H1 (cell line): ENCODE measurements at regions not wholly inside any gene's neighbourhood (a gene's known extent, or its start where the extent isn't known, plus 50 kb on each side); places are given as distances from the start of the nearest gene placed in this dataset.

Source experiments
- CTCF ChIA-PET: fragments of 300-600 bp; sonication (Branson Sonifier 250); formaldehyde crosslinking; loops from one replicate; lab custom pipeline; 2021; ENCODE audit not compliant: partially characterized antibody; lab: Charles Lee
- POLR2A ChIA-PET: fragments of 300-600 bp; sonication (Branson Sonifier 250); formaldehyde crosslinking; loops from one replicate; lab custom pipeline; 2021; ENCODE audit warnings: inconsistent platforms; ENCODE audit not compliant: partially characterized antibody; lab: Charles Lee
- DNase-seq, 2 experiments: peaks; one replicate each; pipeline versions ENCODE4 v3.0.0 to v3.0.0-alpha.2; 2010 to 2022; ENCODE audit warnings: low spot score in 2 of 2, low read depth in 1 of 2, mixed read lengths in 1 of 2
- FAIRE-seq: peaks from 2 replicates; lab custom pipeline; 2011; peaks lifted over from hg19 to GRCh38; lab: Jason Lieb, UNC
- H2AFZ ChIP-seq: 2 replicates; pipeline ENCODE4 v1.8.1; 2012; ENCODE audit warnings: low read length, inconsistent platforms
- H2AK5ac ChIP-seq: 2 replicates; pipeline ENCODE4 v1.6.1; 2013; ENCODE audit warnings: low read depth, low read length
- H2BK120ac ChIP-seq: replicated peaks from 2 replicates; pipeline ENCODE3; 2013; ENCODE audit warnings: low read depth, low read length, inconsistent platforms
- H2BK12ac ChIP-seq: 2 replicates; pipeline ENCODE4 v1.6.1; 2013; ENCODE audit warnings: low read depth, low read length
- H2BK15ac ChIP-seq: 2 replicates; pipeline ENCODE4 v1.6.1; 2013; ENCODE audit warnings: low read length
- H2BK20ac ChIP-seq: 2 replicates; pipeline ENCODE4 v1.6.1; 2013; ENCODE audit warnings: low read length
- H2BK5ac ChIP-seq: 2 replicates; pipeline ENCODE4 v1.6.1; 2013; ENCODE audit warnings: low read depth, low read length
- H3K14ac ChIP-seq: 2 replicates; pipeline ENCODE4 v1.6.1; 2013; ENCODE audit warnings: inconsistent platforms; ENCODE audit not compliant: insufficient read length
- H3K18ac ChIP-seq: 2 replicates; pipeline ENCODE4 v1.6.1; 2013; ENCODE audit warnings: low read length; ENCODE audit errors: extremely low read depth
- H3K23ac ChIP-seq: 2 replicates; pipeline ENCODE4 v1.6.1; 2013; ENCODE audit warnings: inconsistent platforms; ENCODE audit not compliant: insufficient read length
- H3K23me2 ChIP-seq: 2 replicates; pipeline ENCODE4 v1.6.1; 2013; ENCODE audit warnings: low read depth, low read length
- H3K27ac ChIP-seq: 2 replicates; pipeline ENCODE4 v1.6.1; 2011; ENCODE audit warnings: low read depth, low read length, inconsistent platforms
- H3K27me3 ChIP-seq, 4 experiments: replicated peaks in 1 of 4; 1 replicate in 1 of 4; 2 replicates in 3 of 4; pipeline versions ENCODE4 v1.6.1 to v1.8.1; 2011 to 2013; ENCODE audit warnings: low read length in 3 of 4, mild to moderate bottlenecking in 3 of 4, inconsistent platforms in 2 of 4, mixed read lengths in 2 of 4, moderate library complexity in 1 of 4; ENCODE audit not compliant: control insufficient read depth in 3 of 4, insufficient read depth in 3 of 4; ENCODE audit errors: extremely low read depth in 1 of 4
- H3K36me3 ChIP-seq, 4 experiments: 2 replicates each; pipeline versions ENCODE4 v1.6.1 to v1.8.1; 2011 to 2013; ENCODE audit warnings: mild to moderate bottlenecking in 4 of 4, low read length in 3 of 4, moderate library complexity in 2 of 4, control low read depth in 1 of 4, inconsistent platforms in 1 of 4; ENCODE audit not compliant: insufficient read depth in 4 of 4, control insufficient read depth in 2 of 4
- H3K4ac ChIP-seq: replicated peaks from 2 replicates; pipeline ENCODE3; 2013; ENCODE audit warnings: low read length, low read depth, mixed read lengths, inconsistent platforms; ENCODE audit not compliant: insufficient read length
- H3K4me1 ChIP-seq, 4 experiments: replicated peaks in 1 of 4; 1 replicate in 1 of 4; 2 replicates in 3 of 4; pipeline versions ENCODE4 v1.6.1 to v1.8.1; 2011 to 2013; ENCODE audit warnings: low read length in 3 of 4, inconsistent platforms in 2 of 4, mixed read lengths in 1 of 4; ENCODE audit not compliant: insufficient read depth in 4 of 4, control insufficient read depth in 3 of 4
- H3K4me2 ChIP-seq, 2 experiments: 2 replicates each; pipeline versions ENCODE4 v1.6.1 to v1.8.1; 2011 to 2013; ENCODE audit warnings: low read depth in 2 of 2, low read length in 2 of 2, control low read depth in 1 of 2, inconsistent platforms in 1 of 2, mild to moderate bottlenecking in 1 of 2; ENCODE audit not compliant: insufficient read depth in 1 of 2
- H3K4me3 ChIP-seq, 4 experiments: fragments of 200-600, 300-600 bp in 1 of 4; sonication (generic), shearing (Covaris generic), sonication (Bioruptor Twin) in 1 of 4; 2 replicates each; pipeline versions ENCODE4 v1.5.1 to v1.8.1; 2011 to 2016; ENCODE audit warnings: low read length in 4 of 4, low read depth in 3 of 4, control low read depth in 2 of 4, inconsistent platforms in 2 of 4, mild to moderate bottlenecking in 2 of 4, mixed read lengths in 1 of 4, moderate library complexity in 1 of 4; ENCODE audit not compliant: insufficient read depth in 2 of 4; ENCODE audit errors: extremely low read depth in 1 of 4
- H3K56ac ChIP-seq: replicated peaks from 2 replicates; pipeline ENCODE3; 2013; ENCODE audit warnings: low read depth, mild to moderate bottlenecking, mixed read lengths, low read length, inconsistent platforms; ENCODE audit not compliant: insufficient read length
- H3K79me1 ChIP-seq: 2 replicates; pipeline ENCODE4 v1.6.1; 2013; ENCODE audit warnings: low read depth, low read length, control low read depth
- H3K79me2 ChIP-seq, 2 experiments: 2 replicates each; pipeline versions ENCODE4 v1.6.1 to v1.8.1; 2012 to 2013; ENCODE audit warnings: low read length in 2 of 2, mild to moderate bottlenecking in 2 of 2, inconsistent platforms in 1 of 2; ENCODE audit not compliant: insufficient read depth in 2 of 2, control insufficient read depth in 1 of 2
- H3K9ac ChIP-seq, 4 experiments: replicated peaks in 1 of 4; 1 replicate in 1 of 4; 2 replicates in 3 of 4; pipeline versions ENCODE4 v1.6.1 to v1.8.1; 2011 to 2013; ENCODE audit warnings: low read depth in 3 of 4, low read length in 3 of 4, control low read depth in 2 of 4, mild to moderate bottlenecking in 2 of 4, moderate library complexity in 2 of 4, inconsistent platforms in 1 of 4; ENCODE audit errors: extremely low read depth in 1 of 4
- H3K9me3 ChIP-seq, 2 experiments: 2 replicates each; pipeline versions ENCODE4 v1.6.1 to v1.8.1; 2012 to 2013; ENCODE audit warnings: mild to moderate bottlenecking in 2 of 2, moderate library complexity in 2 of 2, control low read depth in 1 of 2, inconsistent platforms in 1 of 2, low read depth in 1 of 2, low read length in 1 of 2, mixed read lengths in 1 of 2; ENCODE audit not compliant: insufficient read depth in 2 of 2
- H4K20me1 ChIP-seq, 2 experiments: replicated peaks in 1 of 2; 2 replicates each; pipeline versions ENCODE3 to v1.8.1; 2011 to 2013; ENCODE audit warnings: inconsistent platforms in 2 of 2, low read length in 2 of 2, mild to moderate bottlenecking in 1 of 2; ENCODE audit not compliant: insufficient read depth in 2 of 2, control insufficient read depth in 1 of 2
- H4K5ac ChIP-seq: 2 replicates; pipeline ENCODE4 v1.6.1; 2013; ENCODE audit warnings: low read length, low read depth, mixed read lengths, inconsistent platforms; ENCODE audit not compliant: insufficient read length
- H4K8ac ChIP-seq: 2 replicates; pipeline ENCODE4 v1.8.0; 2013; ENCODE audit warnings: mild to moderate bottlenecking, moderate library complexity, low read length, inconsistent platforms; ENCODE audit not compliant: insufficient read depth; ENCODE audit errors: extremely low read depth
- H4K91ac ChIP-seq: replicated peaks from 2 replicates; pipeline ENCODE3; 2013; ENCODE audit warnings: low read length, mixed read lengths, inconsistent platforms; ENCODE audit not compliant: insufficient read length
- BCL11A ChIP-seq, 2 experiments: IDR thresholded peaks; one replicate each; pipeline ENCODE4 v1.6.1; 2011; ENCODE audit warnings: low read depth in 2 of 2, low read length in 2 of 2, mild to moderate bottlenecking in 2 of 2
- EP300 ChIP-seq, 2 experiments: IDR thresholded peaks; 1 replicate in 1 of 2; 2 replicates in 1 of 2; pipeline ENCODE4 v1.6.1; 2011 to 2012; ENCODE audit warnings: low read depth in 2 of 2, low read length in 2 of 2, mild to moderate bottlenecking in 2 of 2, borderline replicate concordance in 1 of 2, inconsistent platforms in 1 of 2, moderate library complexity in 1 of 2
- SIX5 ChIP-seq: IDR thresholded peaks from 2 replicates; pipeline ENCODE4 v1.6.1; 2011; ENCODE audit warnings: mild to moderate bottlenecking, low read depth, low read length
- SP1 ChIP-seq: IDR thresholded peaks from 2 replicates; pipeline ENCODE4 v1.6.1; 2011; ENCODE audit warnings: low read depth, low read length
- SUZ12 ChIP-seq: fragments of 200-600 bp; sonication (generic); IDR thresholded peaks from 2 replicates; pipeline ENCODE4 v1.6.1; 2012; ENCODE audit warnings: mild to moderate bottlenecking, inconsistent platforms, low read length, moderate library complexity, mixed read lengths
- TAF1 ChIP-seq: IDR thresholded peaks from 2 replicates; pipeline ENCODE4 v1.6.1; 2011; ENCODE audit warnings: mild to moderate bottlenecking, low read depth, low read length
- WGBS, 2 experiments: shearing (Covaris generic) in 1 of 2; methylation state at CpG; one replicate each; pipeline versions ENCODE4 v1.1.6 to v1.1.7; 2013 to 2015; ENCODE audit warnings: low lambda C conversion rate in 2 of 2, mixed read lengths in 2 of 2, inconsistent platforms in 1 of 2, low coverage in 1 of 2, missing lambda C conversion rate in 1 of 2; ENCODE audit not compliant: insufficient replicate concordance in 2 of 2, insufficient coverage in 1 of 2, insufficient read length in 1 of 2; ENCODE audit errors: extremely low coverage in 1 of 2, missing lambda C conversion rate in 1 of 2; 5-methylcytosine and 5-hydroxymethylcytosine counted together
- TF ChIP-seq, protein P1 (sequence below): IDR thresholded peaks from 2 replicates; pipeline ENCODE4 v1.6.1; 2011; ENCODE audit warnings: low read depth, mild to moderate bottlenecking, low read length; ENCODE audit not compliant: insufficient read depth

DNA sequence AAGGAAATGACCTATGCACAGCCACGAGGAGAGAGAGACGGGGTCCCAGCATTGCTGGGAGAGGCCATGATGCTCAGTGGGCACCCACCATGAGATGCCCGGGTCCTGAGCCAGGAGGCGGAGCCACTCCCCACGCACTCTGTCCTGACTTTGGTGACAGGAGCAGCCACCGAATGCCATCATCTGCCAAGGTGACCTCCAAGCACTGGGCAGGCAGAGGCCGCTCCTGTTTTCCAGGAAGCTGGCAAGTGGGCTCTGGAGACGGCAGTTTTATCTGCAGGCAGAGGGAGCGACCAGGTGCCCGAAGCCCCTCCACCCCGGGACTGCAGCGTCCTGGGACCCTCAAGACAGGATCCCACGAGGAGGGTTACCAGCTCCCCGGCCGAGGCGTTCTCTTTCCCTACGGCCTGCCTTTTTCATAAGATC is 453.9 kb downstream of the BRD1 start:
- H3K23me2 ChIP-seq, result no peaks in the 10 kb centered on the region

More for the DNA sequence above, 453.9 kb downstream of the BRD1 start:
- Histone ChIP-seq H4K8ac (no peak overlapping the region), H3K23ac (no peak overlapping the region), H3K36me3 (no peaks in the 10 kb centered on the region), H2BK120ac (no peak overlapping the region), H3K18ac (no peak overlapping the region), H3K79me1 (no peaks in the 10 kb centered on the region), H2BK20ac (no peak overlapping the region), H3K4me3 (no peak overlapping the region), H3K27ac (no peak overlapping the region), H3K4me1 (peaks cover 0 to 8% (median 6%) of the 10 kb centered on the region in 4 experiments; a peak in 4 of 7 replicates), H4K5ac (no peak overlapping the region), H2BK5ac (no peak overlapping the region)
- WGBS, 2 experiments, result 85% methylated on average over 17 of the region's 17 CpGs; no CpG with 5 or more reads in 1 of the 2 experiments
- no peak for FAIRE-seq
- no peak for DNase-seq
- no peak for TF ChIP-seq TAF1
- TF ChIP-seq, protein P1, sequence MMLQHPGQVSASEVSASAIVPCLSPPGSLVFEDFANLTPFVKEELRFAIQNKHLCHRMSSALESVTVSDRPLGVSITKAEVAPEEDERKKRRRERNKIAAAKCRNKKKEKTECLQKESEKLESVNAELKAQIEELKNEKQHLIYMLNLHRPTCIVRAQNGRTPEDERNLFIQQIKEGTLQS, result no peak
- no peak for TF ChIP-seq EP300 (IDR thresholded peaks at IDR 0.05; ENCODE audit: borderline replicate concordance in 1 of 2, low read depth in 2 of 2, low read length in 2 of 2)
- no peak for TF ChIP-seq SUZ12
- TF ChIP-seq BCL11A (IDR thresholded peaks at IDR 0.05; ENCODE audit: low read depth in 2 of 2, low read length in 2 of 2), result no peak
- no peak for TF ChIP-seq SIX5
- TF ChIP-seq SP1, result no peak
- TF ChIP-seq, all 59 proteins: peak for 0
- Histone ChIP-seq H3K4ac (no peak overlapping the region), H3K56ac (no peak overlapping the region), H3K14ac (no peak overlapping the region), H2BK12ac (no peak overlapping the region), H4K91ac (no peak overlapping the region), H4K20me1 (no peaks in the 10 kb centered on the region), H2AFZ (no peak overlapping the region), H3K9me3 (no peaks in the 10 kb centered on the region), H2AK5ac (no peak overlapping the region), H3K79me2 (no peaks in the 10 kb centered on the region), H2BK15ac (no peak overlapping the region), H3K27me3 (0 out of 7 replicates have a peak, but pooled peaks cover 0 to 3% (median 0%) of the 10 kb centered on the region in 4 experiments), H3K4me2 (no peak overlapping the region), H3K9ac (no peak overlapping the region)
- ChIA-PET POLR2A (interaction anchor here (1.1 kb wide), 1 partner anchor 163 kb away, joined by 3 read pairs; no protein-coding TSS in a partner anchor), CTCF (interaction anchor here (0.8 to 1.0 kb wide), 2 partner anchors 174 to 259 kb away, joined by 3 read pairs; no protein-coding TSS in a partner anchor)
